ENCODE measurements at regions not wholly inside any gene's neighbourhood (a gene's known extent, or its start where the extent isn't known, plus 50 kb on each side); places are given as distances from the start of the nearest gene placed in this dataset.

- TF ChIP-seq EP300 (IDR thresholded peaks at IDR 0.05; ENCODE audit: borderline replicate concordance) = no peak
- no peak for TF ChIP-seq CEBPB (IDR thresholded peaks at IDR 0.05)
- TF ChIP-seq YY1 (IDR thresholded peaks at IDR 0.05; ENCODE audit: low read depth) = no peak
- no peak for TF ChIP-seq REST (IDR thresholded peaks at IDR 0.05; ENCODE audit: low read depth)
- no peak for TF ChIP-seq CREB1 (IDR thresholded peaks at IDR 0.05; ENCODE audit: low read depth)
- no peak for TF ChIP-seq TAF1 (IDR thresholded peaks at IDR 0.05; ENCODE audit: low read depth)
- TF ChIP-seq RAD21 (IDR thresholded peaks at IDR 0.05; ENCODE audit: low read depth) = no peak
- no peak for TF ChIP-seq TCF12 (IDR thresholded peaks at IDR 0.05; ENCODE audit: low read depth)
Observed at GRCh38 chr1:93800856-93801255, 78.2 kb downstream of the DNTTIP2 start.
